Chondrocyte (in vitro differentiated cells): ENCODE measurements at regions not wholly inside any gene's neighbourhood (a gene's known extent, or its start where the extent isn't known, plus 50 kb on each side); places are given as distances from the start of the nearest gene placed in this dataset.
A peak's percentile ranks its signal among the peaks of the same experiment; 100 is the strongest.
"Not testable (repeated sequence)": the region's sequence is repeated elsewhere in the genome, so short reads cannot be mapped to it uniquely, and the experiment has no call there.

ENCODE experiments used
- DNase-seq: peaks from one replicate; pipeline ENCODE4 v3.0.0; 2021; ENCODE audit warnings: mixed read lengths, low spot score
- H3K27ac Mint-ChIP-seq: one replicate; pipeline ENCODE4 v1.8.0; 2021; ENCODE audit warnings: mild to moderate bottlenecking, moderate library complexity, mixed read lengths; ENCODE audit not compliant: unreplicated experiment
- H3K27me3 Mint-ChIP-seq: 2 replicates; pipeline ENCODE4 v1.8.0; 2021; ENCODE audit warnings: low read depth, mixed read lengths
- H3K36me3 Mint-ChIP-seq: 2 replicates; pipeline ENCODE4 v1.8.0; 2021; ENCODE audit warnings: low read depth, mixed read lengths
- H3K4me1 Mint-ChIP-seq: 2 replicates; pipeline ENCODE4 v1.8.0; 2021; ENCODE audit warnings: low read depth, mild to moderate bottlenecking, mixed read lengths
- H3K4me3 Mint-ChIP-seq: one replicate; pipeline ENCODE4 v1.8.0; 2021; ENCODE audit warnings: mild to moderate bottlenecking, moderate library complexity, mixed read lengths; ENCODE audit not compliant: unreplicated experiment
- H3K9me3 Mint-ChIP-seq: 2 replicates; pipeline ENCODE4 v1.8.0; 2021; ENCODE audit warnings: low read depth, mixed read lengths
- CTCF ChIP-seq: fragments of 200-600 bp; sonication (generic); IDR thresholded peaks from 2 replicates; pipeline ENCODE4 v1.5.0; 2021; ENCODE audit warnings: antibody characterized with exemption, mild to moderate bottlenecking, moderate library complexity

- DNase-seq, result no peak
- Mint-ChIP-seq H3K4me3 (no peak overlapping the region), H3K27ac (no peak overlapping the region), H3K4me1 (no peaks in the 10 kb centered on the region), H3K27me3 (peaks cover 79% of the 10 kb centered on the region), H3K9me3 (no peaks in the 10 kb centered on the region), H3K36me3 (peaks cover 1% of the 10 kb centered on the region)
- TF ChIP-seq CTCF, result no peak
Observed at GRCh38 chr16:86349338-86349900, 160.9 kb upstream of the FOXF1 start.

GRCh38 chr16:86350289-86350688, 160.0 kb upstream of the FOXF1 start:
- Mint-ChIP-seq H3K4me3 (no peak overlapping the region), H3K27ac (no peak overlapping the region), H3K9me3 (peaks cover 2% of the 10 kb centered on the region), H3K4me1 (no peaks in the 10 kb centered on the region), H3K36me3 (peaks cover 1% of the 10 kb centered on the region), H3K27me3 (peaks cover 71% of the 10 kb centered on the region)
- DNase-seq, result no peak
- TF ChIP-seq CTCF, result no peak

GRCh38 chr16:86351041-86351784, 159.1 kb upstream of the FOXF1 start:
- Mint-ChIP-seq H3K4me3 (no peak overlapping the region), H3K27me3 (peaks cover 64% of the 10 kb centered on the region)

GRCh38 chr16:86351785-86352139, 158.6 kb upstream of the FOXF1 start:
- not testable (repeated sequence) for H3K4me3 Mint-ChIP-seq, H3K27ac Mint-ChIP-seq, H3K36me3 Mint-ChIP-seq, H3K4me1 Mint-ChIP-seq
- H3K9me3 Mint-ChIP-seq, result peaks cover 10% of the 10 kb centered on the region
- H3K27me3 Mint-ChIP-seq, result peaks cover 59% of the 10 kb centered on the region
- peak; percentile 89 for DNase-seq

More at GRCh38 chr16:86351041-86351784, 159.1 kb upstream of the FOXF1 start:
- H3K9me3 Mint-ChIP-seq, result peaks cover 9% of the 10 kb centered on the region
- H3K27ac Mint-ChIP-seq, result no peak overlapping the region
- no peak for TF ChIP-seq CTCF
- H3K4me1 Mint-ChIP-seq, result no peaks in the 10 kb centered on the region
- peaks cover 1% of the 10 kb centered on the region for H3K36me3 Mint-ChIP-seq
- DNase-seq, result peak; percentile 79

GRCh38 chr16:86353148-86353547, 157.2 kb upstream of the FOXF1 start:
- Mint-ChIP-seq H3K27ac (no peak overlapping the region), H3K27me3 (peaks cover 53% of the 10 kb centered on the region), H3K9me3 (peaks cover 10% of the 10 kb centered on the region), H3K4me1 (no peaks in the 10 kb centered on the region), H3K36me3 (peaks cover 1% of the 10 kb centered on the region), H3K4me3 (no peak overlapping the region)
- peak; percentile 27 for DNase-seq
- TF ChIP-seq CTCF, result no peak

GRCh38 chr16:86353948-86354347, 156.4 kb upstream of the FOXF1 start:
- peak; percentile 49 for DNase-seq
- no peak overlapping the region for H3K27ac Mint-ChIP-seq
- TF ChIP-seq CTCF, result no peak
- H3K36me3 Mint-ChIP-seq, result peaks cover 1% of the 10 kb centered on the region
- H3K27me3 Mint-ChIP-seq, result peaks cover 52% of the 10 kb centered on the region
- no peak overlapping the region for H3K4me3 Mint-ChIP-seq
- H3K9me3 Mint-ChIP-seq, result peaks cover 10% of the 10 kb centered on the region
- no peaks in the 10 kb centered on the region for H3K4me1 Mint-ChIP-seq
